KG1 (cell line): ENCODE measurements at regions not wholly inside any gene's neighbourhood (a gene's known extent, or its start where the extent isn't known, plus 50 kb on each side); places are given as distances from the start of the nearest gene placed in this dataset.
"Not testable (repeated sequence)": the region's sequence is repeated elsewhere in the genome, so short reads cannot be mapped to it uniquely, and the experiment has no call there.

Source experiments
- DNase-seq: peaks from one replicate; lab custom pipeline; 2025; lab: John Stamatoyannopoulos, UW

GRCh38 chr5:17083276-17083675, 134.2 kb upstream of the BASP1 start:
- DNase-seq: not testable (repeated sequence)

- no peak for DNase-seq
Observed at GRCh38 chr5:17087035-17087434, 130.4 kb upstream of the BASP1 start.

GRCh38 chr5:17088051-17088450, 129.4 kb upstream of the BASP1 start:
- DNase-seq: no peak

- no peak for DNase-seq
Observed at GRCh38 chr5:17089001-17089400, 128.4 kb upstream of the BASP1 start.

- no peak for DNase-seq
Observed at GRCh38 chr5:17089690-17090089, 127.7 kb upstream of the BASP1 start.

- DNase-seq: no peak
Observed at GRCh38 chr5:17090839-17091238, 126.6 kb upstream of the BASP1 start.

GRCh38 chr5:17094830-17095229, 122.6 kb upstream of the BASP1 start:
- DNase-seq: no peak

GRCh38 chr5:17096952-17097695, 120.3 kb upstream of the BASP1 start:
- DNase-seq: no peak

- DNase-seq: no peak
Observed at GRCh38 chr5:17099946-17100345, 117.5 kb upstream of the BASP1 start.

- no peak for DNase-seq
Observed at GRCh38 chr5:17103461-17103860, 114.0 kb upstream of the BASP1 start.

GRCh38 chr5:17105744-17106418, 111.5 kb upstream of the BASP1 start:
- DNase-seq: no peak

GRCh38 chr5:17106521-17106920, 110.9 kb upstream of the BASP1 start:
- DNase-seq: no peak

- DNase-seq: not testable (repeated sequence)
Observed at GRCh38 chr5:17112091-17112716, 105.2 kb upstream of the BASP1 start.

- no peak for DNase-seq
Observed at GRCh38 chr5:17113174-17113958, 104.1 kb upstream of the BASP1 start.

GRCh38 chr5:17114233-17114632, 103.2 kb upstream of the BASP1 start:
- DNase-seq: no peak

- no peak for DNase-seq
Observed at GRCh38 chr5:17114715-17115599, 102.5 kb upstream of the BASP1 start.

- no peak for DNase-seq
Observed at GRCh38 chr5:17115855-17116254, 101.6 kb upstream of the BASP1 start.

- peak; percentile 81 for DNase-seq
Observed at GRCh38 chr5:17118631-17119030, 98.8 kb upstream of the BASP1 start.

- DNase-seq: no peak
Observed at GRCh38 chr5:17120209-17120608, 97.2 kb upstream of the BASP1 start.

- DNase-seq: no peak
Observed at GRCh38 chr5:17121776-17122175, 95.7 kb upstream of the BASP1 start.

- no peak for DNase-seq
Observed at GRCh38 chr5:17123010-17123409, 94.4 kb upstream of the BASP1 start.
